HUDEP-2 (cell line): ENCODE measurements at regions not wholly inside any gene's neighbourhood (a gene's known extent, or its start where the extent isn't known, plus 50 kb on each side); places are given as distances from the start of the nearest gene placed in this dataset.
"Not testable (repeated sequence)": the region's sequence is repeated elsewhere in the genome, so short reads cannot be mapped to it uniquely, and the experiment has no call there.

Source experiments
- DNase-seq, 76 experiments: peaks; one replicate each; lab custom pipeline; 2025; ENCODE audit not compliant: unreplicated experiment in 76 of 76; lab: John Stamatoyannopoulos, UW

DNA sequence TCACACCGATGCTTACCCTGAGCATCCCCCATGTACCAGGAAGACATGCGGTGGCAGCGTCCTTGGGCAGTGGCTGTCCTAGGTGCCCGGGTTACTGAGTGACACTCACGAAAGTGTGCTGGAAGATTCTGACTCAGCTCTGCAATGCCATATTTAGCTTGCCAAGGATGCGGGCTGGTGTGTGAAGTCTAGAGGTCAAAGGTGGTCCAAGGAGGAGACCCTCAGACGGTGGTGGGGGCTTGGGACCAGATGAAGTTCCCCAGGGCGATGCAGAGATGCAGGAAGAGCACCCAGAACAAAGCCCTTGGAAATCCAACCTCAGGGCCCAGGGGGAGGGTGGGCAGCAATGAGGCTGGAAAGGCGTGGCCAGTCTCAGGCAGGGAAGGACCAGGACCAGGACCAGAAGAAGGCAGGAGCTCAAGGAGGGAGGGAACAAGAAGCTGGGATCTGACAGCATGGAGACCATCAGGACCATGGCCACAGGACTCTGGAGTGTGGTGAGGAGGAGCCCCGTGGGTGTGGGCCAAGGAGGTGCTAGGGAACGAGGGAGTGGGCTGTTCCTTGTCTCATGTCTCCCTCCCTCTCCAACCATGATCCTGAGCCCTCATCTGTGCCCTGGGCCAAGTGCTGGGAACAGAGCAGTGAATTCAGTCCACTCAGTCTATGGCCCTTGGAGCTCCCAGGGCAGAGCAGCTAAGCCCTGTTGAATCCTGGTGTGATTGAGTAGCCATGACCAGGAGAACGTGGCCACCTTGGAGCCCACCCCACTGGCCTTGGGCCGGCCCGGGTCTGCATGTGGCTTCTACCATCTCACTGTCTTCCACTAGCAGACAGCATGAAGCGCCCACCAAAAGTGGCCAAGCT, 310.1 kb upstream of the DIO3 start:
- no peak for DNase-seq

DNA sequence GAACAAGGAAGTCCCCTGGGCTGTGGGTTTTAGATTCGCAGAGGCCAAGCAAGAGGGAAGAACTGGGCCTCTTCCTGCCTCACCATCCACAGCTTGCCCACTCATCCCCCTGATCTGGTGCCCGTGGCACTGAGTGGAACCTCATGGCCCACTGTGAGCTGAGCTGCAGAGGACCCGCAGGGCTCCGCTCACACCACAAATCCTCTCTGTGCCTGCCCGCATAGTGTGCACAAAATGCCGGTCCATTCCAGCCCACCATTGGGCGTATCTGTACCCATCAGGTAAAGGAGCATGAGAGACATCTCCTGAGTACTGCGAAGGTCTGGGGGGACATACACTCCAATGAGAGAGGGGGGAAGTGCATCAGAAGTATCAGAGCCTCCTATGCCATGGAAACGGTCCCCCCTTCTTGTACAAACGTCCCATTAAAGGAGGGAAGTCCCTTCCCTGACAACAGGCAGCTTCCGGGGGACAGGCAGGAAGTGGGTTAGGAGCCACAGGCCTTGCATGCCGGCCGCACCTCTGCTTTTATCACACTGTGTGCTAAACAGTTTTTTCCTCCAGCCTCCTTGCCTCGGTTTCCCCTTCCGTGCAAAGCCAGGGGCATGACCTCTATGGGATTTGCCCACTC, 309.4 kb upstream of the DIO3 start:
- no peak for DNase-seq

DNA sequence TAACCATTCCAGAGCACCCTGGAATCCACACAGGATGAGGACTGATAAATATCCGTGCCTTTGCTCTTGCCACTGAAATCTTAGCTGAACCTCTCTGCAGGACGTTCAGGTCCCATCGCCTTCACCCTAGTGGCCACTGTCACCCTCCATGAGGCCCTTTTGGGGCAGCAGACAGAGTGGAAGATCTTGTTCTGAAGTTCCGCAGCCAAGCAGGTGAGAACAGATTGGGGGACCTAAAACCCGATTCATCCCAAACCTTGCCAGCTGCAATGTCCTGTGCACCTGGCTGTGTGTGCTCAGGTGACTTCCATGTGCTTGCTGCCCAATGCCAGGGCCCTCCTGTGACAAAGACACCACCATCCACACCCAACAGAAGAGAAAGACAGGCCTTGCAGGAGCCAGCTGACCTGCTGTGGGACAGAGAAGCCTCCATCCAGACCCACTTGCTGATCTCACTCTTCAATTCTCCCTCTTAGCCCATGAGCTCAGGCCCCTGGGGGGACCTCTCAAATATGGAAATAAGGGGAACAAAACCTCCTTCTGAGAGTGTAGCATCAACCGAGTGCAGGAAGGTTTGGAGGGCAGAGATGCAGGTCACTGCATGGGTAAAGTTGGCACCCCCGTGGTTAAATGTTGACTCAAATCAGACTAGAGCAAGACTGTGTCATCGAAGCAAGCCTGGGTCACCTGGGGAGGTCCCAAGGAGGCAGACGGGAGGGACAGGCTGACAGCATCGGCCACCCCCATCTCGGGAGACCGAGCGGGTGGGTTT, 308.7 kb upstream of the DIO3 start:
- DNase-seq, result no peak

DNA sequence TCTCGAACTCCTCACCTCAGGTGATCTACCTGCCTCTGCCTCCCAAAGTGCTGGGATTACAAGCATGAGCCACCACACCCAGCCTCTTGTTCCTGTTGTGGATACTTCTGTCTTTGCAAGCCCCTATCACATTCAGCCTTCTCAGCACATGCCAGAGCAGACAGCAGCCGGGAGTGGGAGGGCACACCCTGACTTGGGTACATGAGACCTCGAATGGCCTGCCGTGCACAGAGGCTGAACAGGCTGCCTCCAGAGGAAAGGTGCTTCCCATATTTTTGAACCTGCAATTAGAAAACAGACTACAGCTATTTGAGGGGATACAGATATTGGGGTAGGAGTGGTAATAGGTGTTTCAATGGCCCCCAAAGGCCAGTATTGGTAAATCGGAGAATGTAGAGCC, 307.3 kb upstream of the DIO3 start:
- no peak for DNase-seq

DNA sequence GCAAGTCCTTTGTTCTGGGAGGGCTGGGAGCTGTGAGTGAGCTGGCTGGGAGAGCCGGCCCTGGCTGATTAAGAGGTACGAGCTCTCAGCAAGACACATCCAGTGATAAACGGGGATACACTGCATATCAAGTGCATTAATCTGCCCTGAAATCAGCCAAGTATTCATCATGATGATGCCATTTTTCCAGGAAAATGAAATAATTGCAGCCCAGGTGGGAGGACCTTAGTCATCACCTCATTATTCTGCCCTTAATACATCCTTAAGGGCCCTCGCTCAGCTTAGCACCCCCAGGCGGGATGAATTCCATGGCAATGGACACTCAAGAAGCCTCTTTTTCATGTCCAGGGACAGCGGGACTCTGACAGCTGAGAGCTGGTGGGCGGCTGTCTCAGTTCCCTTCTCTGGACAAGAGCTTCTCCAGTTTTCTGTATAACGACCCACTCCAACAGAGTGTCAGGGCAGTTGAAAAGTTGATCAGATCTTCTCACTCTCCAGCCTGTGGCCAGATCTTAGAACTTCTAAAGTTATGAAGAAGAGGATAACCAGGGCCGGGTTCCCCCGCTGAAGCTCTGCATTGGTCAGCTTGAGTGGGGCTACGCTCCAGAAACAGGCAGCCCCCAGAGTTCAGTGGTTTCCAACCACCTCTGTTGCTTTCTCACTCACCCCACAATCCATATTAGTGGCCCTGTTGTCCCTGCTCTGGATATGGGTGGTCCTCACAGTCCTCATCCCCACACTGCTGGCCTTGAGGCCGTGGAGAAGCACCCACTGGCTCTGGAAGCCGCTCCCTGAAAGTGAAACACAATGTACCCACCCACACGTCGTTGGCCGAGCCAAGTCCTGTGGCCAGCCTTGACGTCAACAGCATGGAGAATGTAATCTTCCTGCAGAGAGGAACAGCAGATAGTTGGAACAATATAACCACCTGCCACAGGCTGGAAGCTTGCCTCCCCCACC, 306.2 kb upstream of the DIO3 start:
- no peak for DNase-seq

DNA sequence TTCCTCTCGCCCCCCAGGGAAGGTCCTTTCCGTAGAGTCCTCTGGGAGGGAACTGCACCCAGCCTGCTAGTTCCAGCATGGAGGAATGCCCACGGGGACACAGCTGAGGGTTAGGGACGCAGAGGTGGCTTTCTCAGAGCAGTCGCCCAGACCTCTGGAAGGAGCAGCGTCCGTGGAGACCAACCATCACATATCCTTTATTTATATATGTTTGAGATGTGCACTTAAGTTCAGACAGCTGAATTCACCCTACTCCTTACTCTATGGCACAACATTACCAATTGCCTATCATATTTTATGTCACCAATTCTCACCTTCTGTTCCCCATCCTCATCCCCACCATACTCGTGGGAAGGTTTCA, 305.6 kb upstream of the DIO3 start:
- DNase-seq, result no peak

DNA sequence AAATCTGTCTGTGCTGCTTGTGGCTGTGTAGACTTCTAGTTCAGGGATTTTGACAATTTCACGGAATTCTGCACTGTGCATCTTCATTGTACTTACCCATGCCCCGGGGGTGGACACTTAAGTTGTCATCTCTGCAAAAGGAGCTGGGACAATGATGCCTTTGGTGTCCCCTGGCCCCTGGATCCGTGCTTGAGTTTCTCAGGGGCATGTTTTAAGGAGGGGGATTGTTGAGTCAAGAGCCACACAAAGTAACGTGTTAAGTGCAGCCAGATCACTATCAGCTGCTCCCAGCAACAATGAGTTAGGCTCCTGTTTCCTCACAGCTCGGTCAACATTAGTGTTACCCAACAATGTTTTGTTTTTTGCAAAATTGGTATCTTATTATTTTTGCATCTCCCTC, 305.0 kb upstream of the DIO3 start:
- no peak for DNase-seq

DNA sequence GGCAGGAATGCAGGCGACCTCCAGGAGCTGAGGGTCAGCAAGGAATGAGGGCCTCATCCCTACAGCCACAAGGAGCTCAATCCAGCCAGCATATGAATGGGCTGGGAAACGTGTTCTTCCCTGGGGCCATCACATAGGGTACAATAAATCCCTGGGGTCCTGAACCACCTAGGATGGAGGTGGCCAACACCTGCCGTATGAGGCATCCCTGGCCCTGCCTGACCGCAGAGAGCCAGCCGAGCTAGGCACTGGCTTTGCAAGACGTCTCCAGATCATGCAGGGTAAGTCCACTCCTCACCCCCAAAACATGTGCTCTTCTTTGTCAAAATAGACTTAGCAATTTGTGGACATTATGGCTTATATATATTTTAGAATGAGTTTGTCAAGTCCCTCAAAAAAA, 303.7 kb upstream of the DIO3 start:
- no peak for DNase-seq

DNA sequence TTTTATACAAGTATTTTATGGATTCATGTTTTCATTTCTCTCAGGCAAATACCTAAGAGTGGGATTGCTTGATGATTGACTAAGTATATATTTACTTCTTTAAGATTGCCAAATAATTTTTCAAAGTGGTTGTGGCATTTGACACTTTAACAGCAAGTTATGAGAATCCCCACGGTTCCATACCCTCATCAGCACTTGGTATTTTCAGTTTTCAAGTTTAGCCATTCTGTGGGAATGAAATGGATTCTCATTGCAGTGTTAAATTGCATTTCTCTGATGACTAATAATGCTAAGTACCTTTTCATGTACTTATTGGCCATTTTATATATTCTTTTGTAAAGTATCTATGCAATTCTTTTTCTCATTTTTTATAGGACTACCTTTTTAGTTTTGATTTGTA, 301.5 kb upstream of the DIO3 start:
- DNase-seq, result no peak

DNA sequence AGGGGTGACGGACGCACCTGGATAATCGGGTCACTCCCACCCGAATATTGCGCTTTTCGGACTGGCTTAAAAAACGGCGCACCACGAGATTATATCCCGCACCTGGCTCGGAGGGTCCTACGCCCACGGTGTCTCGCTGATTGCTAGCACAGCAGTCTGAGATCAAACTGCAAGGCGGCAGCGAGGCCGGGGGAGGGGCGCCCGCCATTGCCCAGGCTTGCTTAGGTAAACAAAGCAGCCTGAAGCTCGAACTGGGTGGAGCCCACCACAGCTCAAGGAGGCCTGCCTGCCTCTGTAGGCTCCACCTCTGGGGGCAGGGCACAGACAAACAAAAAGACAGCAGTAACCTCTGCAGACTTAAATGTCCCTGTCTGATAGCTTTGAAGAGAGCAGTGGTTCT, 294.9 kb upstream of the DIO3 start:
- DNase-seq, result not testable (repeated sequence)

DNA sequence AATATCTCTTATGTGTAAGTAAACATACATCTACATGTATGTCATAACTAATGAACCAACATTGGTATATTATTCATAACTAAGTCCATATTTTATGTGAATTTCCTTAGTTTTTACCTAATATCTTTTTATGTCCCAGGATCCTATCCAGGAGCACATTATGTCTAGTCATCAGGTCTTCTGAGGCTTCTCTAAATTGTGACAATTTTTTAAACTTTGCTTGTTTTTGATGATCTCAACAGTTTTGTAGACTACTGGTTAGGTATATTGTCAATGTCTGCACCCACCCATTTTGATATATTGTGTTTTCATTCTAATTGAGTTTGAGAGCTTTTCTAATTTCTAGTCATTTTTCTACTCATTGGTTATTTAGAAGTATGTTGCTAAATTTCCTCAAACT, 288.2 kb upstream of the DIO3 start:
- DNase-seq, result no peak

DNA sequence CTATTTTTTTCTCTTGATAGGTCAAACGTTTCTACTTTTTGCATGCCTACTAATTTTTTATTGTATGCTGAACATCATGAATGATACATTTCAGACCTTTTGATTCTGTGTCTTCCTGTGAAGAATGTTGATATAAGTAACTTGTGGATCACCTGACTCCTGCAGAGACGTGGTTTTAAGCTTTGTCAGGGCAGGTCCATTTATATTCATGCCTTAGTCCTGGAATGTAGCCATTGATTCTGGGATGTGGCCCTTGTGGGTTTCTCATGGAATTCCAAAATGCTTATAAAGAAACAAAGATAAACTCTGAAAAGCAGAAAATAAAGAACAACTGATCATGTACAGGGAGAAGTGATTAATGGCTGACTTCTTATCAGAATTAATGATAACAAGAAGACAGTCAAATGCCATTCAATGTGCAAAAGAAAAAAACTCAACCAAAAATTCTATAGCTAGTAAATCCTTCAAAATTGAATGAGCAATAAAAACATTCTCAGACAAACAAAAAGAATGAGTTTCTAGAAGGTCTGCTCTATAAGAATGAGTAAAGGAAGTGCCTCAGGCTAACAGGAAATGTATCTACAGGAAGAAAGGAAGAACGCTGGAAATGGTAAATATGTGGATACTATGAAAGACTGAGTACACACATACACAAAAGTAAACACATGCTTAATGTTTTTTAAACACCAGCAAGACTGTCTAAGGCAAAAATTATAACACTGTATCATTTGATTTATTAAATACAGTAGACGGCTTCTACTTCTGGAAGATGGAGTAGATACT, 284.8 kb upstream of the DIO3 start:
- DNase-seq, result no peak

DNA sequence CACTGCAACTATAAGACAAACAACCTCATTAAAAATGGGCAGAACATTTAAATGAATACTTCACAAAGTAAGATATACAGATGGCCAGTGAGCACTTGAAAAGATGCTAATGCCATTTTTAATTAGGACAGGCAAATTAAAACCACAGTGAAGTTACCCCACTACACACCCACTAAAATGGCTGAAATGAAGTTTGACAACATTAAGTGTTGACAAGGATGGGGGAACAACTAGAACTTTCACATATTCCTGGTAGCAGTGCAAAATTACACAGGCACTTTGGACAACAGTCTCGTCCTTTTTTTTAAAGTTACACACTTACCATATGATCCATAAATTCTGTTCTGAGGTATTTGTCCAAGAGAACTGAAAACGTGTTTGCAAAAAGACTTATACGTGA, 278.9 kb upstream of the DIO3 start:
- no peak for DNase-seq

DNA sequence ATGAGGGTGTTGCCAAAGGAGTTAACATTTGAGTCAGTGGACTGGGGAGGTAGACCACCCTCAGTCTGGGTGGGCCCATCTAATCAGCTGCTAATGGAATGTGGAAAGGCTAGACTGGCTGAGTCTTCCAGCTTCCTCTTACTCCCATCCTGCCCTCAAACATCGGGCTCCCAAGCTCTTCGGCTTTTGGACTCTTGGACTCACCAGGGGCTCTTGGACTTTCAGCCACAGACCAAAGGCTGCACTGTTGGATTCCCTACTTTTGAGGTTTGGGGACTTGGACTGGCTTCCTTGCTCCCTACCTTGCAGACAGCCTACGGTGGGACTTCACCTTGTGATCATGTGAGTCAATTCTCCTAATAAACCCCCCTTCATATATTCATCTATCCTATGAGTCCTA, 276.6 kb upstream of the DIO3 start:
- DNase-seq, result no peak

DNA sequence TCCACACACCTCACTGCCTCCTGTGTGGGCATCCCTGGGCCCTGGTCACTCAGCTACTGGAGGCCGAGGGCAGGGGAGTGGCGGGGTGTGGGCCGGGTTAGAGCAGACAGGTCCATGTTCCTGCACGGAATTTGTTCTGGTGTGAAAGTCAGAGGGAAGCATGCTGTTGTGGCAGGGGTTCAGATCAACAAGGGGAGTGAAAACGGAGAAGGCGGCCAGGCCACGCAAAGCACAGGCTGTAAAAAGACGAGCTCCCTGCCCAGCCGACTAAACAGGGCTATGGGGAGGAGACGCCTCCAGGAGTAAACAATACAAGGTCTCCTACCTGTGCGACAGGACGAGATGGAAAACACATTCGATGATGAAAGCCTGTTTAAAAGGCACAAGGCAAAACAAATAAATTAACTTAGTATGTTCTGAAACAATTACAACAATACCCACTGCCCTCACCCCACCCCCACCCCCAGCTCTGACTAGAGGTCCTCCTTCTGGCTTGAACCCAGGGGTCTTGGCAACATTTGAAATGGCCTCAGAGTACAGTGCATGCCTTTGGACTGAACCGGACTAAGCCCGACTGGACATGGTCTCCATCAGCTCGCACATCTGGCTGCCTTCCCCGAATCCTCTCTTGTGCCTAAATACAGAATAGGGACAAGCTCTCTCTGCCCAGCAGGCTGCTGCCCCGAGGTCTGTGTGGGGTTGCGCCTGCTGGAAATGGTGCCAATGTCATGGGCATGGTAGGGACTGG, 274.9 kb upstream of the DIO3 start:
- no peak for DNase-seq

DNA sequence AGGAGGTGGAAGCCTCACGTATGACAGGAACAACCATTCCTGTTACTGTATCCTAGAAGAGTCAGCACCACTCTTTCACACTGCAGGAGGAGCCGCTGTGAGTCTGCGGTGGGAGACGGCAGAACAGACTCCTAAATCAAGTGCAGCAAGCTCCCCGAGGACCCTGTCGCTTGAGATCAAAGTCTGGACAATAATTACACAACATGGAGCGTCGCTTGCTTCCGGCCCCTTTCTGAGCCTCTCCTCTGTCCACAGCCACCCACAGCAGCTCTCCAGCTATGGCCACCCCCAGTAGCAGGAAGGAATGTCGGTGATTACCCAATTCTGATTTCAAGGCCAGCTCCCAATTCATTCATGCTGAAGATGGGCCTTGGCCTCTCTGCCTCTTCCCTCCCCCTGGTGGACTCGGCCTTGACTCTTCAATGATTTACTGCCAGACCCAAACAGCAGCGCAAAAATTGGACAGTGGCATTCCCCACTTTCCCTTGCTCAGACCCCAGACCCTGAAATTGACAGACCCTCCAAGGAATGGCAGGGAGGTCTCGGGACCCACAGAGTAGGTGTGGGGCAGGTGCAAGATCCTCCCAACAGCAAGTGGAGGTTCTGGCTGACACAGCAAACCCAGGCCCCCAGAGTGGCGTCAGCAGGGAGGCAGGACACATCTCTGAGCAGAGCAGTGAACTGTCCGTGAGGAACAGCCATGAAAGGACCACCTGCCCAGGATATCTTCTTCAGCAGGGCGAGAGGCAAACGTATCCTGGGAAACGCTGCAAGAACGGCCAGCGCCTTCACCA, 272.7 kb upstream of the DIO3 start:
- no peak for DNase-seq

DNA sequence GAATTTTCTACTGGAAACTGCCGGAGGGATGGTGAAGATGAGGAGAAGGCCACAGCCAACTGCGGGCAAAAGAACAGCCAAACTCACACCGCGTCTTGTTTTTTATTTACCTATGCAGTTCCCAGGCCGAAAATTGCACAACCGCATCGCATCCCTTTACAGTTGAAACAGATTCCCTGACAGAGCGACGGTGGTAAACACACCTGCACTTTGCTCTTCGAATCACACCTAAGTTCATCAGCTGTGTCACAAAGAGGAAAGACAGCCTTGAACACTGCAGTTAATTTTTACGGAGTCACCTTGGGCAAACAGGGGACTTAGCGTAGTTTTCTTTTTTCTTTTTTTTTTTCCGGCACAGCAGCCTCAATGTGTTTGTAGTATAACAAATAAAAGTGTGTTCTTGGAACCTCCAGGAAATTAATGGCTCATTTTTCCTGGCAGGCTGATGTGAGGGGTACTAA, 272.0 kb upstream of the DIO3 start:
- DNase-seq, result no peak

DNA sequence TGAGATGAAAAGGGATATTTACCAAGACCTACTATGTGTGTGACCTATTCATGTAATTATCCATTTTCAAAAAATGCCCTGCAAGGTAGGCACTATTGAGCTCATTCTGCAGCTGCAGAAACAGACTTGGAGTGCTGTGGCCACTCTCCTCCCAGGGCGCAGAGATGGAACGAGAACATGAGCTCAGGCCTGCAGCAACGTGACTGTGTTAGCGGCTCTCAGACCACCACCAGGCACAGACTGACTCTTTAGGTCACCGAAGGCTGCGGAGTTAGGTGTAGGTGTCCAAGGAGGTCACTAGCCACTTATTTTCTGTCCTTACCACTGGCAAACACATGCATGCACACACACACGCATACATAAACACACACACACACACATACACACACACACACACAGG, 271.4 kb upstream of the DIO3 start:
- DNase-seq, result no peak
